ENCODE measurements at regions not wholly inside any gene's neighbourhood (a gene's known extent, or its start where the extent isn't known, plus 50 kb on each side); places are given as distances from the start of the nearest gene placed in this dataset.

- TF ChIP-seq CTCF (IDR thresholded peaks at IDR 0.05) (no peak), POLR2A (IDR thresholded peaks at IDR 0.05) (no peak)
Observed at GRCh38 chr13:50205581-50205980, 190.3 kb downstream of the KCNRG start.

Data from heart left ventricle (tissue), 13 donors.